HTERT RPE-1 (cell line): ENCODE measurements at regions not wholly inside any gene's neighbourhood (a gene's known extent, or its start where the extent isn't known, plus 50 kb on each side); places are given as distances from the start of the nearest gene placed in this dataset.
"Not testable (repeated sequence)": the region's sequence is repeated elsewhere in the genome, so short reads cannot be mapped to it uniquely, and the experiment has no call there.

Experiments
- in situ Hi-C: fragments of 300-500 bp; cut with MboI; formaldehyde crosslinking; loops from 4 replicates; pipeline ENCODE4 v1.14.3; 2020; ENCODE audit warnings: low sequenced_read_pairs

DNA sequence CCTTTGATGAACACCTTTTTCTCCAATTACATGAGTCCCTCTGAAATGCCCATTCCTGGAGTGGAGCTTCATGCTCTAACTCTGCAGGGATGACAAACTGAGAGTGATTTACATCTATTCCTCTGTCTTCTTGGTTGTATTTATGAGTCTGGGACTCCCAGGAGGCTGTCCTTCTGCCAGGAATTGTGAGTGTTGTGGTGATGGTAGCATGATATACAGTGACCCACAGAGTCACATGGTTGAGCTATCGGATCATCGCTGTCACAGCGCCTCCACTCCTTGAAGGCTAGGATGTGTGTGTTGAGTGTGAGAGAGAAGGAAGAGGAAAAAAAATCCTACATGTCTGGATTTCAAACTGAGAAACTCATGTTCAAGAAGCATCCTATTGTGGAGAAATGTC is 163.4 kb upstream of the CACNA1E start:
- in situ Hi-C loops, result no loop called here

DNA sequence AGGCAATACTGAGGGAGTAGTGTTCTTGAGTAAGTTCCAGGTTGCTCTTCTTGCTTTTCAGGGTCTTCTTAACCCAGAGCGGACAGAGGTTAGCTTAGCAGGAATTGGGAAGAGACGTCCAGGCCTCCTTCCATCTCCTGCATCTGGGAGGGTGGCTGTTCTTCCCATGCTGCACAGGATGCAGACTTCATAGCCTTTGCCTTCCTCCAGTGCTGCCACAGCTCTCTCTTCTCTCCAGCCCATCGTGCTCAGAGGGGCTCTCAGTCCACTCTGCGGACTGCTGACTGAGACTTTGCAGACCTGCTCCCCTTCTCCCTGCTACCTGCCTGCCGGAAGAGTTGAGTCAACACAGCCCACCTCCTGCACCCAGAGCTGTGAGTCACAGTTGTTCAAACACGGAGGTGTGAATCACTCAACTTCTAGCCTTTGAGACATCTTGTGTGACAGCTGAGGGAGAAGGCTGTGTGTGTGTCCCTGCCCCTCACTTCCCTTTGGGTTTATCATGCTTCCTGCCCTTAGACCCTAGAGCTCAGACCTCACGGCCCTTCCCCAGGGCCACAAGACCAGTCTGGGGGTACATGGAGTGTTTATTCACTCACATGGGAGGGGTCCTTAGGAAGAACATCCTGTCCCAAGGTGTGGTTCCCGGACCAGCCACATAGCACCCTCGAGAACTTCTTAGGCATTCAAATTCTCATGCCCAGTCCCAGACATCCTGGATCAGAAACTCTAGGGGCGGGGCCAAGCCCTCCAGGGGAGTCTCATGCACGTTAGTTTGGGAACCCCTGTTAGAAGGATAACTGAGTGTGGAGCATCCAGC is 158.3 kb upstream of the CACNA1E start:
- in situ Hi-C loops, result no loop called here

DNA sequence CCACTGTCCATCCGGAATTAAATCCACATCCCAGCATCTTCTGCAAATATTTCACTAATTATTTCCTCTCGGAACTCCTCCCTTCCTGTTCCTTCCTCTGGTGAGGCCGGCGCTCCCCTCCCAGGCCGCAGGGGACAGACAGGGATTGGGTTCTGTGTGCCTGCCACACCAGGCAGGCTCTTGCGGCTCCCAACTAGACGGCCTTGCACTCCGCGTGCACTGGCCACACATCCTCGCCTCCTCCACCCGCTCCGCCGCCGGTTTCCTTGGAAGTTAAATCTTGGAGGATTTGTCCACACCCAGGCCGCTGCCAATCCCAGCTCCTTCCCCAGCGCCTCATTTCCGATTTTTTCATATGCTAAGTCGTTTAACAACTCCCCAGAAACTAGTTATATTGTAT is 157.6 kb upstream of the CACNA1E start:
- in situ Hi-C loops, result not testable (repeated sequence)

DNA sequence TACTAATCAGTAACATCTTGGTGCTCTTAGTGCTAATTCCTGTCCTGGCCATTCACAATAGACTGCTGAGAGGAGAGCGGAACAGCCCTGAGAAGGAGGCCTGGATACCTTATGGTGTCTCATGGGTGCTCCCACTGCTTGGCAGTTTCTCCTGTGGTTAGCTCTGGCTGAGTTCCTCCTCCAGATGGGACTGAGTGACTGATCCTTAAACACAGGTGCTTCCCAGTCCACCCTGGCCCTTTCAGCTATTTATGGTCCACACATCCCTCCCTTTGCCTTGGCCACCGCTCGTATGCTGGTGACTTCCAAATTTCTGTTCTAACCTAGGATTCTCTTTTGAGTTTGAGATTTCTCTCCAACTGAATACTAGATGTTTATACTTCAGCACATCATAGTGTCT is 157.0 kb upstream of the CACNA1E start:
- in situ Hi-C loops, result no loop called here

DNA sequence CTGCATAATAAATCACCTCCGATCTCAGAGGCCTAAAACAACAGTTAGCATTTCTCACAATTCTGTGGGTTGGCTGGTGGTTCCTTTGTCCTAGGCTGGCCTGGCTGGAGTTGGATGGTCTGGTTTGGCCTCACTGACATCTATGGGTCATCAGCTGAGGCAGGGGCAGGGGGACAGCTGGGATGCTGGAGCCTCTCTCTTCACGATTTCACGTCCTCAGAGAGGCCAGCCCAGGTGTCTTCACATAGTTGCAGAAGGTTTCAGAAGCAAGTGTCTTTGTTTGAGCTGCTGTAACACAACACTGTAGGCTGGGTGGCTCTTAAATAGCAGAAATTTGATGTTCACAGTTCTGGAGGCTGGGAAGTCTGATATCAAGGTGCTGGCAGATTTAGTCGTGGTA is 155.5 kb upstream of the CACNA1E start:
- in situ Hi-C loops, result no loop called here

DNA sequence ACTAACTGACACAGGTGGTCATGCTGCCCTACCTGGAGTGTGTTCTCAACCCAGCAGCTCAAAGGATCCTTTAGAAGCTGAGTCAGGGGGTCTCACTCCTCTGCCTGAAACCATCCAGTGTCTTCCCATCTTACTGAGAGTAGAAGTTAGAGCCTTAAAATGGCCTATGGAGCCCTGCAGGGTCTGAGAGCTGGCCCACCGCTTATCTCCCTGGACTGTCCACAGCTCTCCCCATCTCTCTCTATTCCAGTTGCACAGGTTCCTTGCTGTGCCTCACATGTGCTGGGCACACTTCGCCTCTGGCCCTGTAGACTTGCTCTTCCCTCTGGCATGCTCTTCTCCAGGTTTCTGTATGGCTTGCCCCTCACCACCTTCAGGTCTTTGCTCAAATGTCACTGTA is 148.6 kb upstream of the CACNA1E start:
- in situ Hi-C loops, result no loop called here

DNA sequence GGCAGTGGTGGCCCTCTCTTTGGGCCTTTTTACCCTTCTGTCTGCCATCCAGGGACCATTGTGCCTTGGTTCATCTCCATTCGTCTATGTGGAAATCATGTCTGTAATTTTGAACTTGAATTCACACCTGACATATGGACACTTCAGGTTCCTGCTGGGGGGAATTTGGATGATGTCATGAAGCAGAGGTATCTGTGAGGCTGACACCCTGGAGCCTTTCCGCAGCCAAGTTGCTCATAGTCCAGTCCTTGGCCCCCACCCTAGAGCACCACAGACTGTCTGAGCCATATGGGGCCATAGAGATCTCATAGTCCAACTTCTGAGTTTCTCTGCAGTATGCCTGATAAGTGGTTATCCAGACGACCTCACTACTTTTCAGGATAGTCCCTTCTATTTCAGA is 147.7 kb upstream of the CACNA1E start:
- in situ Hi-C loops, result no loop called here

DNA sequence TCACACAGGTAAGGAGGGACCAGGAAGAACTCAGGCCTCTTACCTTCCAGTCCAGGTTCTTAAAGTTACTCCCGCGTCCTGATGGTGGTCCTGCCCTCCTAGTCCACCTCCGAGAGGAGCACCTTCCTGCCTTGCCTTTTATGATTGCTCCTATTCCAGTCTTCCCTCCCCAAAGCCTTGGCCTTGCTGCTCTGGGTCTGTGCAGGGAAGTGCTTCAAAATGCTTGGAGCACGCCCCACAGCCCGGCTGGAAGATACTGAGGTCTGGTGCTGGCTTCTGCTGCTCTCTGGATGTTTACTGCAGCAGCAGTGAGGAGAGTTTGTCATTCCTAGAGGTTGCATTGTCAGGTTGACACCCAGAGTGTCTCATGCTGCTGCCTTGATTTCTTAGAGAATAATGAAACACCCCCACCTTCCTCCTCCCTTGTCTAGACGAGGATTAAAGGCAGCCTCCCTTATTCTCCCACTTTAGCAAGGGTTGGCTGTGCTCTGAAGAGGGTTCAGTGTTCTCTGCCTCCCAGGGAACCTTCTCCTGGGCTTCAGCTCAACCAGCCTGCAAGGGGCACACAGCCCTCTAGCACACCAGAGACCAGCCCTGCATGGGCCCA is 142.2 kb upstream of the CACNA1E start:
- in situ Hi-C loops, result no loop called here

DNA sequence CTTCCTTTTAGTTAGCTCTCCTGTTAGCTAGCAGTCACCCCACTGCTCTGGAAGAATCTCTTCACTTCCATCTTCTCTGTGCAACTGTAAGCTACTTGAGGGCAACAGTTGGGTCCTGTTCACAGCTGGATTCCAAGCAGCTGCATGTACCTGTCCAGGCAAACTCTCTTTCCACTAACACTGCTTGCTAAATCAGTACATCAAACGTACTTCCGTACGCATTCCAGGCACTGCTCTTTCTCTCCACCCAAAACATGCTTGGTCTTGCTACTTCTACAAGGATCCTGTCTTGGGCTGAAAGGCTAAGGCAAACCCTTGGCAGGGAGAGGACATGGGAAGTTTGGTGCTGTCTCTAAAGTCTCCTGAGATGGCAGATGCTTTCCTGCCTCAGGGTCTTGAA is 139.2 kb upstream of the CACNA1E start:
- in situ Hi-C loops, result no loop called here

DNA sequence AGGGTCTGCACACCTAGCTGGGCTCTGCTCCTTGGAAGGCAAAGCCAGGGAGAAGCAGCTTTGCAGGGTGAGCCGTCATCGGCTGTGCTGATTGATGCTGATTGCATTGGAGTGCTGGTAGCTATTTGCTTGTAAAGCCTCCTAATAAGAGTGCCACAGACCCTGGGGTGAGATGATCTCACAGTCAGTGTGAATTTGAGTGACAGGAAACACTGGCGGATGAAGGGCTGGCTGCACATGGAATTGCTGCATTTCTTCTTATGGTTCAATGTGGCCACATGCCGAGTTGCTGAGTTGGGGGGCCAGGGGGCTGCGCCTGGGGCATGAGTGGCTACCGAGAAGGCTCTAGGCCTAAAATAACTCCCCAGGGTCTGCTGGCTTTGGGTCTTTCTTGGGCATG is 138.2 kb upstream of the CACNA1E start:
- in situ Hi-C loops, result no loop called here

DNA sequence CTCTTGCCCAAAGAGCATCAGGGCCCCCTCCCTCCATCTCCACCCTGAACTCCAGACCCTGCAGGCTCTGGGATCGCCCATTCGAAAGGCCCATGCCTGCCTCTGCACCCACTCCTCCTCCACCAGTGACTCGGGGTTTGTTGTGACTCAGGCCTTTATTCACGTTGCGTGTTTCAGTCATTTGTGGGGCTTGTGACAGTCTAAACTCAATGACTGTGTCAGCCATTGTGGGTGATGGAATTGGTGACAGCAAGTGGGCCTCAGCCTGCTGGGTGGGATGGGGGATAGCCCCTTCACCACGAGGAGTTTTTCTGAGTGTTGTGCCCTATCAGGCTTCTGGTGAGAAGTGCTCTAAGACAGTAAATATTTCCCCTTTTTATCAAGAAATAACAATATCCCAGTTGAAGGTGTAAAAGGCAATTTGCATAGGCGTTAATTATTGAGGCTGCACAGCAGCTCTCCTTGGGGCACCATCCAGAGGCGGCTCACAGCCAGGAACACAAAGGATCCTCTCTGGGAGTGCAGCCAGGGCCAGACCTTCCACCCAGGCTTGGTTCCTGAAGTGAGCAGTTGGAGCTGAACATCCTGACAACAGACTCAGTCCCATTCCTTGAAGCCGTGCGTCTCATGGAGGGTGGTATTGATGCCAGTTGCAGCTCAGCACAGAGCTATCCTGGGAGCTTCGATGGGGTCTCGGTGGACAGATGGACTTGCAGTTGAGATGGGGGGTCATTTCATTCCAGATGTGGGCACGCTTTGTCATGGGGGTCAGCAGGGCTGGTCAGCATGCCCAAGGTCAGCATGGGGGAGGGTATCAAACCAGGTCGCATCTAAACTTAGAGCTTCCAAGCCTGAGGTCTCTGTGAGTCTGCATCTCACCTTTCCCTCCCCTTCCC is 135.6 kb upstream of the CACNA1E start:
- in situ Hi-C loops, result no loop called here

DNA sequence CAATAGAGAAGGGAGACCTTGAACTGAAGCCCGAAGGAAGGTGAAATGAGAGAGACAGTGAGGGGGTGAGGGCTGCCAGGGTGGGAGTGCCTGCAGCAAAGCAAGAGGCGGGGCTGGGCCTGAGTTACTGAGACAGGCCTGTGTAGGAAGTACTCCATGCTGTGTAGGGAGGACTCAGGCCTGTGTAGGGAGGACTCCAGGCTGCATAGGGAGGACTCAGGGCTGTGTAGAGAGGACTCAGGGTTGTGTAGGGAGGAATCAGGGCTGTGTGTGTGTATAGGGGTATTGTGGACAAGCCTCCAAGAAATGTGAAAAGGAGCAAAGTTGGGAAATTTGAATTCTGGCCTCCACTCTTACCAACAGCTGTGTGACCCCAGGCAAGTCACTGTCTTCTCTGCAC is 133.8 kb upstream of the CACNA1E start:
- in situ Hi-C loops, result no loop called here

DNA sequence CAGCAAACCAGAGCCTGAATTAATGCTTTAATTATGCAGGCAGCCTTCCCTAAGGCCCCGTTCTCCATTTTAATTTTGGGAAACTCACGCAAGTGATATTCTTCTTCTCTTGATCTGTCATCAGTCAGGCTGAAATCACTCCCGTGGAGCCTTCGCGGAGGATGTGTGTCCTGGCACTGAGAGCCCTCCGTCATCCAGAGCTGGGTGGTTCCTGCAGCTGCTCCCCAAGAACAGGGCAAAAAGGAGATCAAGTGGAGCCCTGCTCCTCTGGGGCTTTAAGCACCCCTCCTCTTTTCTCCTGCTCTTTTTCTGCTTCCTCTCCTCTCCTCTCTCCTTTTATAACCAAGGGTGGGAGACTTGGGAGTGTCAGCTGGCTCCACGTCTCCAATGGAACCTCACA is 133.2 kb upstream of the CACNA1E start:
- in situ Hi-C loops, result no loop called here

DNA sequence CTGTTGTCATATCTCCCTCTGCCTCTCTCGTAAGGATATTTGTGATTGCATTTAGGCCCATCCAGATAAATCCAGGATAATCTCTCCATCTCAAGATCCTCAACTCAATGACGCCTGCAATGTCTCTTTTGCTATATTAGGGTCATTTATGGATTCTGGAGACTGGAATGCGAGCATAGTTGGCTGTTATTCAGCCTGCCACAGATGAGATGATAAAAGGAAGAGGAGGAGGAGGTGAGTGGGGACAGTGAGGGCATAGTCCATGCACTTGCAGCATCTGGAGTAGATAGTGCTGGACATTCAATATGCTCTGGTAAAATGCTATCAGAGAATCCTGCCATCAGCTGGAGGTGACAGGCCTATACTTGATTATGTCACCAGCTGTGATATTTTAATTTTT is 131.6 kb upstream of the CACNA1E start:
- in situ Hi-C loops, result no loop called here

DNA sequence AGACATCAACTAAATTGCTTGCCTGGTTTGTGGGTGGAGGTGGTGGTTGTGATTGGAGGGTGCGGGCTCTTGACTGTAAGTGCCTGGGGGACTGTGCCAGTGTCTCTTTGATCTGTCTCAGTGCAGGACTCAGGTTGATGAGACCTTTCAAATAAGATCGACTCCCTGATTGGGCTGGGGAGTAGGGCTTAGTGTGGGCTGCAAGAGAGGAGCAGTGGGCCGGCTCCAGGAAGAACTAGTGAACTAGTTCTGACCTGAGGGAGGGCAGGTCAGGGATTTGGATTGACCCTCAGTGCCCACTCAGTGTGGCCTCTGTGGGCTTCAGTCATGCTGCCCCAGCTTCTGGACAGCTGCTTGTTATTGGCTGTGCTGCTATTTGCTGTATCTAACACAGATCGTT is 130.6 kb upstream of the CACNA1E start:
- in situ Hi-C loops, result no loop called here

DNA sequence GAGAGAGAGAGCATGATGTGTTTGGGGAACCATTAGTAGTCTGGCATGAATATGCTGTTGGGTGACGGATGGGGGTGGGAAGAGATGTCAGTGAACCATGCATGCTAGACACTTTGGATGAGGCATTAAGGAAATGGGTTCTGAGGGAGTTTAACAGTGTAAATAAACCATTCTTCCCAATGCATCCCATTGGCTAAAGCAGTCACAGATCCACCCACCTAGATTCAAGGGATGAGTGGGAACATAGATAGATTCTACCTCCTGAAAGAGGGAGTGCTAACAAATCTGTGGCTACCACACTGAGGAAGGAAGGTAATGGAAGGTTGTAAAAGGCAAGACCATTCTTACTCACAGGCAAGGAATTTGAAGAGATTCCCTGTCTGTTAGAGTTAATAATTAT is 129.8 kb upstream of the CACNA1E start:
- in situ Hi-C loops, result no loop called here

DNA sequence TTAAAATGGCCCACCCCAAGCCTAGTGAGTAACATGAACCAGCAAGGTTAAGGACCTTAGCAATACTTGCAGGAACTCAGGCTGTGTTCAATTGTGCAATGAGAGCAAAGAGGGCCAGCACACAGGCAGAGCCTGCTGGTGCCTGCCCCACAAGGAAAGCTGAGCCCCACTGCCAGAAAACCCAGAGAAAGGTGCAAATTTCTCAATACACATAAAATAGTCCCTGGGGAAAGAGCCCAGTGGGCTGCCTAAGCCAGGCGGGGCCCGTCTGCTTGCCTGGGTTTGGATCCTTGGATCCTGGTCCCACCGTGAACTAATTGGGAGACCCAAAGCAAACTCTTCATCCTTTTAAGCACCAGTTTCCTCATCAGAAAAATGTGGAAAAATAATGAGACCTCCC is 128.5 kb upstream of the CACNA1E start:
- in situ Hi-C loops, result no loop called here

DNA sequence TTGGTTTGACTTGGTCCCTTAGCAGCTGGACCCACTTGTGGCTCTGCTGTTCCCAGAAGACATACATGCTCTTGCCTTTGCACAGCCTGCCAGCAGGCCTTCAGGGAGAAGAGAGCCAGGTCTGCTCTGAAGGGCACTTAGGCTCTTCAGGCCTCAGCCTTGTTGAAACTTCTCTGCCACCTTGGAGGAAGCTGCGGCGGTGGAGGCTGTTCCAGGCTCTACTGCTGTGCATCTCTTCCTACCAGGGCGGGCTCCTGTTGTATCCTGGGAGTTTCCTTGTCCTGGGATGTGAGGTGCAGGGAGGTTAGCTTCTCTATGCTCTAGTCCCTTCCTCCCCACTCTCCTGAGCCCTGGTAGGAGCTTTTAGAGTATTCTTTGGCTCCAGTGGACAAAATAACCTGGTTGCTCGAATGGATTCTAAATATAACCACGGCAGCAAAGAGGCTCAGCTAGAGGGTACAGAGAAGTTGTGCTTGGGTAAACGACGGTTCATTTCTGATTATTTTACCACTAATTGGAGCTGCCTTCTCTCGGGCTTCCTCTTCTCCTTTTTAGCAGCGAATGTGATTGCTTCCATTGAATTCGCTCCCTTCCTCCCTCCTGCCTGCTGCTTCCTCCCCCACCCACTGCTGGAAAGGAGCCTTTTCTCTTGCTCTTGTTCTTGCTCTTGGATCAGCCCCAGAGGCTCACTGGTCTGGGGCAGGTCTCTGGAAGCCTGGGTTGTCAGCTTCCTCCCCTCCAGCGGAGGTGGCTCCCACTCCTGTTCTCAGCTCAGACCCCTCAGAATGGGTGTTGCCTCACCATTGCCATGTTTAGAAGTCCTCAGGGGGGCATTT is 126.6 kb upstream of the CACNA1E start:
- in situ Hi-C loops, result no loop called here

DNA sequence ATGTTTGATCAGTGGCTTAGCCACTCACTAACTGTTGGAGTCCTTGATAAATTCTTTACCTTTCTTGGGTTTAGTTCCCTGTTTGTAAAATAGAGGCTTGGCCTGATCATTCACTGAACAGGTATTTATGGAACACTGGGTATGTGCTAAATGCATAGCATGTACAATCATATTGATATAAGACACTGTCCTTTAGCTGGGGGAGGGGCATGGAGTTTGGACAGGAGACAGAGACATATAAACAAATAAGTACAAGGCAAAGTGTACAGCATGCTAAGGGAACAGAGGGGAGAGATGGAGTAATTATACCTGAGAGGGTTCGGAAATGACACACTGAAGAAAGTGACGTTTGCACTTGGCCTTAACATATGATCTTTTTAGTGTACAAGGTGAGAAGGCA is 124.3 kb upstream of the CACNA1E start:
- in situ Hi-C loops, result no loop called here

DNA sequence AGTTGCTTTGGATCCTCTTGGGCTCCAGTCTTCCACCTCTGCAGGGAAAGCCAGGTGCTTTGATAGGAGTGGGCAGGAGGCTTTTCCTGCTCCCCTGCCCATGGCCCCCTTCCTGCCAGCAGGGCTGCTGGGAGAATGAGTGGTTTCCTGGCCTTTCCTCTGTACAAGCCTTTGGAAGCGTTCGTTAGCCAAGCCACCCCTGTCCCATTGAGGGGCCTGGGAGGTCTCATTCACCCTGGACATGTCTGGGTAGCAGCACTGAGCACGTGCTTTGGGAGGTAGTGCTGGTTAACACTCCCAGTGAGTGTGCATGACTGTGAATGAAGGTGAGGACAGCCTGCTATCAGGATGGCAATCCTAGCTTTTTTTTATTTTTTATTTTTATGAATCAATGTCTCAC is 118.5 kb upstream of the CACNA1E start:
- in situ Hi-C loops, result no loop called here

DNA sequence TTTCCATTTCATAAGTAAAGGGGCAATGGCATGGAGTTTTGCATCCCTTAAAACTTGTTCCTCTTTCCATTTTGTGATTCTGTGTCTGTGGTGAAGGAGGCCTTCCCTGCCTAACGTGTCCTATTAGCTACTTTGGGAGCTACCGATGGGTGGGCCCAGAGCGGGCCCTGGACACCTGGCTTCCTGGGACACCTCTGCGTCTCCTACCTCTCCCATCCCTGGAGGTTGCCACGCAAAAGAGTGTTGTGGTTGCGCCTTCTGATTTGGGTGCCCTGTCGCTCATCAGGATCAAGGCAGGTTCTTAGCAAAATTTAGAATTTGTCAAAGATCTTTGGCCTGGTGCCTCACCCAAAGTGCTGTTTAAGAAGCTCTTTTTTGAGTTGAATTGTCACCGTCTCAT is 116.4 kb upstream of the CACNA1E start:
- in situ Hi-C loops, result no loop called here
